ENCODE measurements at regions not wholly inside any gene's neighbourhood (a gene's known extent, or its start where the extent isn't known, plus 50 kb on each side); places are given as distances from the start of the nearest gene placed in this dataset.

- TF ChIP-seq ETS1 (conservative IDR thresholded peaks at IDR 0.05; ENCODE audit: control insufficient read depth, low read depth, low read length), result no peak
These were observed 136.7 kb downstream of the FGF10 start (continued) for GRCh38 chr5:44252545-44252944.

GRCh38 chr5:44246986-44247385, 142.2 kb downstream of the FGF10 start:
- Histone ChIP-seq H3K27ac (ENCODE audit: extremely low read depth, low read depth, low read length) (no peak overlapping the region), H3K27me3 (ENCODE audit: control insufficient read depth in 2 of 2, insufficient read depth in 2 of 2, low read length in 2 of 2) (no peaks in the 10 kb centered on the region), H3K79me2 (ENCODE audit: control insufficient read depth, insufficient read depth, low read length) (no peaks in the 10 kb centered on the region), H4K20me1 (replicated peaks; ENCODE audit: control insufficient read depth, insufficient read depth, low read length) (no peaks in the 10 kb centered on the region), H2AFZ (ENCODE audit: low read depth, low read length) (no peak overlapping the region), H3K9ac (ENCODE audit: insufficient read depth in 1 of 2, low read depth in 2 of 2, low read length in 2 of 2) (no peak overlapping the region), H3K36me3 (ENCODE audit: control insufficient read depth, insufficient read depth, low read length) (no peaks in the 10 kb centered on the region), H3K4me3 (no peak overlapping the region), H3K4me1 (replicated peaks in 1 of 2; ENCODE audit: control insufficient read depth in 2 of 2, insufficient read depth in 2 of 2, low read length in 2 of 2) (no peaks in the 10 kb centered on the region), H3K4me2 (ENCODE audit: insufficient read depth, low read length) (no peak overlapping the region), H3K9me3 (replicated peaks; ENCODE audit: control insufficient read depth, insufficient read depth, low read depth, low read length) (no peaks in the 10 kb centered on the region), H3K9me1 (ENCODE audit: control insufficient read depth, insufficient read depth, low read length) (no peaks in the 10 kb centered on the region)
- ATAC-seq, result no peak
- ChIA-PET CTCF (ENCODE audit: low intra/inter-chr PET ratio) (no interaction called here), POLR2A (no interaction called here)
- no peak for FAIRE-seq
- 2% methylated on average over 2 of the region's 2 CpGs for WGBS (ENCODE audit: insufficient coverage, low coverage, missing lambda C conversion rate)
- in situ Hi-C loops (cut with MboI) (no loop called here), intact Hi-C loops (cut with micrococcal nuclease) (no loop called here)
- DNase-seq (ENCODE audit: extremely low read depth in 1 of 4, low spot score in 3 of 4), result no peak
- BruUV-seq (replicated peaks), result no TSS peak
- TF ChIP-seq THRA (IDR thresholded peaks at IDR 0.05), result no peak
- no peak for TF ChIP-seq NFE2L1 (tag; IDR thresholded peaks at IDR 0.05; ENCODE audit: borderline replicate concordance, low read depth)
- TF ChIP-seq DMBX1 (CRISPR knock-in tag; IDR thresholded peaks at IDR 0.05; ENCODE audit: borderline replicate concordance), result no peak
- TF ChIP-seq MAFG (tag; conservative IDR thresholded peaks at IDR 0.05), result no peak
- TF ChIP-seq ZNF586 (CRISPR knock-in tag; conservative IDR thresholded peaks at IDR 0.05), result no peak
- TF ChIP-seq FIP1L1 (IDR thresholded peaks at IDR 0.05; ENCODE audit: low read depth, low read length, poor library complexity, severe bottlenecking), result no peak
- no peak for TF ChIP-seq RBFOX2 (IDR thresholded peaks at IDR 0.05; ENCODE audit: low read depth, low read length)
- no peak for TF ChIP-seq CBFA2T3 (IDR thresholded peaks at IDR 0.05)
- no peak for TF ChIP-seq XRCC5 (IDR thresholded peaks at IDR 0.05; ENCODE audit: low read depth, low read length)
- TF ChIP-seq FOXK2 (conservative IDR thresholded peaks at IDR 0.05 in 1 of 2, IDR thresholded peaks at IDR 0.05 in 1 of 2; ENCODE audit: low read depth in 2 of 2), result no peak
